Type B pancreatic cell (in vitro differentiated cells): ENCODE measurements at regions not wholly inside any gene's neighbourhood (a gene's known extent, or its start where the extent isn't known, plus 50 kb on each side); places are given as distances from the start of the nearest gene placed in this dataset.
"Not testable (repeated sequence)": the region's sequence is repeated elsewhere in the genome, so short reads cannot be mapped to it uniquely, and the experiment has no call there.

Experiments used
- DNase-seq: peaks from one replicate; pipeline ENCODE4 v3.0.0; 2021; ENCODE audit warnings: mixed read lengths; ENCODE audit not compliant: unreplicated experiment; ENCODE audit errors: extremely low spot score
- H3K27ac Mint-ChIP-seq: 2 replicates; pipeline ENCODE4 v1.8.0; 2021; ENCODE audit warnings: mild to moderate bottlenecking, mixed read lengths
- H3K27me3 Mint-ChIP-seq: 2 replicates; pipeline ENCODE4 v1.8.0; 2021; ENCODE audit warnings: mixed read lengths
- H3K36me3 Mint-ChIP-seq: 2 replicates; pipeline ENCODE4 v1.8.0; 2021; ENCODE audit warnings: mixed read lengths
- H3K4me1 Mint-ChIP-seq: one replicate; pipeline ENCODE4 v1.8.0; 2021; ENCODE audit warnings: mixed read lengths; ENCODE audit not compliant: unreplicated experiment
- H3K4me3 Mint-ChIP-seq: 2 replicates; pipeline ENCODE4 v1.8.0; 2021; ENCODE audit warnings: mild to moderate bottlenecking, mixed read lengths
- H3K9me3 Mint-ChIP-seq: 2 replicates; pipeline ENCODE4 v1.8.0; 2021; ENCODE audit warnings: mixed read lengths
- CTCF ChIP-seq: fragments of 200-600 bp; sonication (generic); conservative IDR thresholded peaks from 2 replicates; pipeline ENCODE4 v1.5.0; 2021; ENCODE audit warnings: antibody characterized with exemption, mild to moderate bottlenecking

- Mint-ChIP-seq H3K9me3 (no peaks in the 10 kb centered on the region), H3K27me3 (no peaks in the 10 kb centered on the region), H3K36me3 (no peaks in the 10 kb centered on the region), H3K27ac (no peak overlapping the region), H3K4me1 (no peaks in the 10 kb centered on the region), H3K4me3 (no peak overlapping the region)
- TF ChIP-seq CTCF: no peak
- DNase-seq: no peak
Measured at GRCh38 chr9:31188496-31188895, 1195.9 kb upstream of the ACO1 start.

DNA sequence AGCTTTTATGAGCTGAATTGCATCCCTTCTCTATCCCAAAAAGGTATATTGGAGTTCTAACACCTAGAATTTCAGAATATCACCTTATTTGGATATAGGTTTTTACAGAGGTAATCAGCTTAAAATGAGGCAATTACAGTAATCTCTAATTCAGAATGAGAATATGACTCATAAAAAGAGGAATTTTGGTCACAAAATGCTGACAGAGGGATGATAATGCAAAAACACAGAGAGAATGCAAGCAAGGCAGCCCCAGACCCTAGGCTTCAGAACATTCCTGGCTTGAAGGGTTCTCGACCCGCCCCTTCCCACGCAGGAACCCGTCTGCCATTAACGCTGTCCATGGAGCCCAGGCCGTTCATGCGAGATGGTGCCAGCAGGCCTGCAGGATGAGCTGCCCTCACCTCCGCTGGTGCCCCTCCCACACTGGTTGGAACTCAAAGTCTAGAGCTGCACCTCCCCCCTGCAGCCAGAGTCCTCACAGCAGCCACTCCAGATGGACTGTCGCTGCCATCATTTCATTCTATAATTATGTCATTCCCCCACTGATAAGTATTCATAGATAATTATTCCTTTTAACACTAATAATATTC, 1173.4 kb upstream of the ACO1 start:
- Mint-ChIP-seq H3K36me3 (no peaks in the 10 kb centered on the region), H3K4me3 (no peak overlapping the region), H3K27me3 (no peaks in the 10 kb centered on the region), H3K9me3 (no peaks in the 10 kb centered on the region), H3K4me1 (no peaks in the 10 kb centered on the region), H3K27ac (no peak overlapping the region)
- DNase-seq: no peak
- no peak for TF ChIP-seq CTCF

GRCh38 chr9:31229976-31230375, 1154.5 kb upstream of the ACO1 start:
- not testable (repeated sequence) for H3K27ac Mint-ChIP-seq, H3K36me3 Mint-ChIP-seq, H3K4me1 Mint-ChIP-seq, DNase-seq, H3K9me3 Mint-ChIP-seq, H3K4me3 Mint-ChIP-seq, H3K27me3 Mint-ChIP-seq

- no peak for TF ChIP-seq CTCF
- no peaks in the 10 kb centered on the region for H3K4me1 Mint-ChIP-seq
- H3K4me3 Mint-ChIP-seq: no peak overlapping the region
- H3K27me3 Mint-ChIP-seq: no peaks in the 10 kb centered on the region
- no peaks in the 10 kb centered on the region for H3K9me3 Mint-ChIP-seq
- DNase-seq: no peak
- H3K27ac Mint-ChIP-seq: no peak overlapping the region
- H3K36me3 Mint-ChIP-seq: no peaks in the 10 kb centered on the region
Measured at GRCh38 chr9:31232485-31232884, 1152.0 kb upstream of the ACO1 start.

- no peak for DNase-seq
- no peak overlapping the region for H3K27ac Mint-ChIP-seq
- H3K4me1 Mint-ChIP-seq: no peaks in the 10 kb centered on the region
- H3K9me3 Mint-ChIP-seq: no peaks in the 10 kb centered on the region
- no peaks in the 10 kb centered on the region for H3K27me3 Mint-ChIP-seq
- H3K36me3 Mint-ChIP-seq: no peaks in the 10 kb centered on the region
- TF ChIP-seq CTCF: no peak
- no peak overlapping the region for H3K4me3 Mint-ChIP-seq
Measured at GRCh38 chr9:31236344-31236743, 1148.1 kb upstream of the ACO1 start.

DNA sequence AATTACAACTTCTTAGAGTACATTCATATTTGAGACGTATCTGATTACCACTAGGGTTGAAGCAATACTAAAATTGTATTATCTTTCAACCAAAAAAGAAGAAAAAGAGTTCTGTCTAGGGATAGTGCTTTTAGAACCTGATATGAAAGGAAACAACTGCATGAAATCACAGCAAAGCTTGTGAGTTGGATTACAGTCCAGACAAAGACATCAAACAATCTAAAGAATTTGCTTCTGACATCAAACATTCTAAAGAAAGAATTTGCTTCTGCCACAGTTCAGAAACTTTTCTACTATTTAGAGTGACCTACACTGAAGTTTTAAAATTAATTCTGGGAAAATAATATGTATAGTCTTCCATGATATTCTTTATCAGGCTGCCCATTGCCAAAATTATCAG, 1141.1 kb upstream of the ACO1 start:
- Mint-ChIP-seq H3K27me3 (no peaks in the 10 kb centered on the region), H3K36me3 (no peaks in the 10 kb centered on the region), H3K4me3 (no peak overlapping the region), H3K9me3 (peaks cover 4% of the 10 kb centered on the region), H3K27ac (no peak overlapping the region), H3K4me1 (no peaks in the 10 kb centered on the region)
- no peak for TF ChIP-seq CTCF
- no peak for DNase-seq
